Activated CD8-positive, alpha-beta memory T cell treated with anti-CD3 and anti-CD28 coated beads, Interleukin-2, amount 50 U/mL, for 24 hours (primary cell): ENCODE measurements at regions not wholly inside any gene's neighbourhood (a gene's known extent, or its start where the extent isn't known, plus 50 kb on each side); places are given as distances from the start of the nearest gene placed in this dataset.

Experiments
- DNase-seq: peaks from one replicate; pipeline ENCODE4 v3.0.0-alpha.2; 2020; ENCODE audit errors: extremely low read depth

- no peak for DNase-seq
Observed at GRCh38 chr5:124276166-124276565, 470.3 kb downstream of the ZNF608 start.

GRCh38 chr5:124274949-124275348, 471.5 kb downstream of the ZNF608 start:
- DNase-seq, result no peak

GRCh38 chr5:124264499-124264898, 481.9 kb downstream of the ZNF608 start:
- DNase-seq, result no peak

GRCh38 chr5:124263680-124264491, 482.6 kb downstream of the ZNF608 start:
- no peak for DNase-seq

GRCh38 chr5:124262991-124263571, 483.4 kb downstream of the ZNF608 start:
- no peak for DNase-seq

- no peak for DNase-seq
Observed at GRCh38 chr5:124262470-124262869, 484.0 kb downstream of the ZNF608 start.

- DNase-seq, result no peak
Observed at GRCh38 chr5:124261848-124262247, 484.6 kb downstream of the ZNF608 start.

GRCh38 chr5:124260921-124261515, 485.4 kb downstream of the ZNF608 start:
- DNase-seq, result no peak

- DNase-seq, result no peak
Observed at GRCh38 chr5:124259017-124259416, 487.4 kb downstream of the ZNF608 start.

GRCh38 chr5:124257048-124257447, 489.4 kb downstream of the ZNF608 start:
- no peak for DNase-seq

- DNase-seq, result no peak
Observed at GRCh38 chr5:124253203-124253810, 493.1 kb downstream of the ZNF608 start.

- DNase-seq, result no peak
Observed at GRCh38 chr5:124252747-124253146, 493.7 kb downstream of the ZNF608 start.

- no peak for DNase-seq
Observed at GRCh38 chr5:124252191-124252638, 494.2 kb downstream of the ZNF608 start.

GRCh38 chr5:124245276-124245675, 501.2 kb downstream of the ZNF608 start:
- DNase-seq, result no peak

- DNase-seq, result no peak
Observed at GRCh38 chr5:124240732-124241131, 505.7 kb downstream of the ZNF608 start.

GRCh38 chr5:124239572-124239971, 506.9 kb downstream of the ZNF608 start:
- DNase-seq, result no peak

GRCh38 chr5:124238350-124238749, 508.1 kb downstream of the ZNF608 start:
- DNase-seq, result no peak

GRCh38 chr5:124237206-124237695, 509.2 kb downstream of the ZNF608 start:
- DNase-seq, result no peak

GRCh38 chr5:124236361-124237205, 509.9 kb downstream of the ZNF608 start:
- DNase-seq, result no peak

GRCh38 chr5:124235576-124235975, 510.9 kb downstream of the ZNF608 start:
- DNase-seq, result no peak

GRCh38 chr5:124234770-124235562, 511.5 kb downstream of the ZNF608 start:
- DNase-seq, result no peak
